Endothelial cell of umbilical vein (primary cell): ENCODE measurements at regions not wholly inside any gene's neighbourhood (a gene's known extent, or its start where the extent isn't known, plus 50 kb on each side); places are given as distances from the start of the nearest gene placed in this dataset.

Experiments used
- BruUV-seq: library from RNA; stranded (reverse); fragments of 400-500 nt; replicated peaks from 2 replicates; lab custom pipeline; 2021; lab: Mats Ljungman, UMichigan
- CTCF ChIA-PET: fragments of 300-600, 350-600 bp; sonication (Branson Sonifier 250); formaldehyde crosslinking; loops from one replicate; lab custom pipeline; 2021; ENCODE audit warnings: antibody characterized with exemption, inconsistent platforms; lab: Charles Lee
- POLR2A ChIA-PET: fragments of 300-600, 350-600 bp; sonication (Branson Sonifier 250); formaldehyde crosslinking; loops from one replicate; lab custom pipeline; 2021; ENCODE audit warnings: antibody characterized with exemption, inconsistent platforms; lab: Charles Lee
- DNase-seq: peaks from one replicate; pipeline ENCODE4 v3.0.0-alpha.2; 2011; ENCODE audit warnings: low read depth, low spot score
- FAIRE-seq: peaks from 2 replicates; lab custom pipeline; 2011; peaks lifted over from hg19 to GRCh38; lab: Jason Lieb, UNC
- H2AFZ ChIP-seq: 2 replicates; pipeline ENCODE4 v1.6.0; 2012; ENCODE audit warnings: low read depth, low read length, control low read depth, inconsistent platforms
- H3K27ac ChIP-seq: 2 replicates; pipeline ENCODE4 v1.5.1; 2011; ENCODE audit warnings: low read depth, mild to moderate bottlenecking, control low read depth, low read length, moderate library complexity; ENCODE audit not compliant: insufficient read depth
- H3K27me3 ChIP-seq, 2 experiments: 2 replicates each; pipeline versions ENCODE4 v1.6.0 to v1.6.1; 2011; ENCODE audit warnings: low read length in 2 of 2, mixed read lengths in 1 of 2; ENCODE audit not compliant: control insufficient read depth in 2 of 2, insufficient read depth in 2 of 2
- H3K36me3 ChIP-seq, 2 experiments: 2 replicates in 1 of 2; 3 replicates in 1 of 2; pipeline ENCODE4 v1.5.1; 2011; ENCODE audit warnings: low read length in 2 of 2, mild to moderate bottlenecking in 1 of 2, moderate library complexity in 1 of 2; ENCODE audit not compliant: control insufficient read depth in 2 of 2, insufficient read depth in 2 of 2; ENCODE audit errors: extremely low read depth in 1 of 2
- H3K4me1 ChIP-seq: 3 replicates; pipeline ENCODE4 v1.5.1; 2011; ENCODE audit warnings: mild to moderate bottlenecking, low read length; ENCODE audit not compliant: control insufficient read depth, insufficient read depth; ENCODE audit errors: extremely low read depth
- H3K4me2 ChIP-seq: 2 replicates; pipeline ENCODE4 v1.6.1; 2011; ENCODE audit warnings: low read length, control low read depth, mixed read lengths; ENCODE audit not compliant: insufficient read depth
- H3K4me3 ChIP-seq, 3 experiments: fragments of 200-600 bp in 1 of 3; sonication (generic), shearing (Covaris generic) in 1 of 3; replicated peaks in 1 of 3; 2 replicates each; pipeline ENCODE4 v1.5.1; 2011 to 2016; ENCODE audit warnings: control low read depth in 3 of 3, low read length in 3 of 3, mild to moderate bottlenecking in 2 of 3, inconsistent platforms in 1 of 3, low read depth in 1 of 3, moderate library complexity in 1 of 3; ENCODE audit not compliant: insufficient read depth in 1 of 3
- H3K79me2 ChIP-seq: 2 replicates; pipeline ENCODE4 v1.6.0; 2012; ENCODE audit warnings: low read length, inconsistent platforms; ENCODE audit not compliant: control insufficient read depth, insufficient read depth
- H3K9ac ChIP-seq: replicated peaks from 2 replicates; pipeline ENCODE3; 2011; ENCODE audit warnings: low read length, control low read depth; ENCODE audit not compliant: insufficient read depth; ENCODE audit errors: extremely low read depth
- H3K9me1 ChIP-seq: replicated peaks from 3 replicates; pipeline ENCODE4 v1.6.0; 2011; ENCODE audit warnings: mild to moderate bottlenecking, low read length; ENCODE audit not compliant: control insufficient read depth, insufficient read depth; ENCODE audit errors: extremely low read depth
- H3K9me3 ChIP-seq: replicated peaks from 2 replicates; pipeline ENCODE4 v1.5.1; 2012; ENCODE audit warnings: low read length, inconsistent platforms; ENCODE audit not compliant: control insufficient read depth, insufficient read depth
- H4K20me1 ChIP-seq: replicated peaks from 2 replicates; pipeline ENCODE3; 2011; ENCODE audit warnings: mild to moderate bottlenecking, low read length; ENCODE audit not compliant: control insufficient read depth, insufficient read depth; ENCODE audit errors: extremely low read depth
- CTCF ChIP-seq, 2 donors: IDR thresholded peaks; 1 replicate in 1 of 2; 2 replicates in 1 of 2; pipeline ENCODE4 v1.5.1; 2011; ENCODE audit warnings: low read length in 2 of 2, mild to moderate bottlenecking in 2 of 2, moderate library complexity in 2 of 2, control low read depth in 1 of 2, inconsistent platforms in 1 of 2, low read depth in 1 of 2; ENCODE audit not compliant: insufficient read depth in 1 of 2; ENCODE audit errors: extremely low read depth in 1 of 2
- EZH2 ChIP-seq: IDR thresholded peaks from 2 replicates; pipeline ENCODE4 v1.6.1; 2012; ENCODE audit warnings: borderline replicate concordance, low read depth, mild to moderate bottlenecking, moderate library complexity, low read length, inconsistent platforms; ENCODE audit not compliant: severe bottlenecking
- FOS ChIP-seq: IDR thresholded peaks from 2 replicates; pipeline ENCODE4 v1.6.1; 2011; ENCODE audit warnings: mild to moderate bottlenecking, low read length, moderate library complexity, borderline replicate concordance; ENCODE audit not compliant: insufficient read depth
- GATA2 ChIP-seq: IDR thresholded peaks from 2 replicates; pipeline ENCODE4 v1.7.0; 2011; ENCODE audit warnings: low read depth, mild to moderate bottlenecking, moderate library complexity, mixed read lengths, low read length; ENCODE audit not compliant: insufficient read length, insufficient read depth
- JUN ChIP-seq: IDR thresholded peaks from 2 replicates; pipeline ENCODE4 v1.6.1; 2011; ENCODE audit warnings: borderline replicate concordance, low read depth; ENCODE audit not compliant: insufficient read length, insufficient read depth
- MAX ChIP-seq: IDR thresholded peaks from 2 replicates; pipeline ENCODE4 v1.6.1; 2011; ENCODE audit not compliant: insufficient read depth, insufficient read length
- MYC ChIP-seq: IDR thresholded peaks from one replicate; pipeline ENCODE4 v1.6.1; 2011; ENCODE audit warnings: mild to moderate bottlenecking, low read depth, low read length
- POLR2A ChIP-seq: IDR thresholded peaks from 2 replicates; pipeline ENCODE4 v1.6.1; 2012; ENCODE audit warnings: low read depth, mild to moderate bottlenecking, control low read depth, low read length
- POLR2AphosphoS5 ChIP-seq: IDR thresholded peaks from 2 replicates; pipeline ENCODE4 v1.6.1; 2012; ENCODE audit warnings: low read depth, mild to moderate bottlenecking, control low read depth, low read length, moderate library complexity; ENCODE audit not compliant: insufficient read depth
- dilution Hi-C: fragments of 300-500 bp; cut with MboI; formaldehyde crosslinking; loops from one replicate; pipeline ENCODE4 v1.15.0; 2019; ENCODE audit warnings: low sequenced_read_pairs; ENCODE audit not compliant: extremely low pct_ligation_motif_present
- intact Hi-C: fragments of 100-400 bp; cut with micrococcal nuclease; formaldehyde crosslinking; loops from one replicate; pipeline ENCODE4 v1.10.0; 2022

GRCh38 chr9:2970864-2971263, 127.0 kb upstream of the PUM3 start:
- DNase-seq (no peak), FAIRE-seq (no peak)
- no peak overlapping the region for H3K9ac ChIP-seq
- no peaks in the 10 kb centered on the region for H4K20me1 ChIP-seq
- no peak overlapping the region for H2AFZ ChIP-seq
- H3K79me2 ChIP-seq: no peaks in the 10 kb centered on the region
- H3K4me1 ChIP-seq: no peaks in the 10 kb centered on the region
- no peak overlapping the region for H3K4me2 ChIP-seq
- H3K9me3 ChIP-seq: no peaks in the 10 kb centered on the region
- no peak overlapping the region for H3K4me3 ChIP-seq
- H3K9me1 ChIP-seq: no peaks in the 10 kb centered on the region
- H3K27ac ChIP-seq: no peak overlapping the region
- CTCF ChIA-PET: no interaction called here
- intact Hi-C loops: no loop called here
- TF ChIP-seq POLR2AphosphoS5: no peak
- TF ChIP-seq FOS: no peak
- TF ChIP-seq POLR2A: no peak
- no peak for TF ChIP-seq JUN
- TF ChIP-seq EZH2: no peak
- no peak for TF ChIP-seq MYC
- TF ChIP-seq GATA2: no peak
- no peak for TF ChIP-seq MAX
- TF ChIP-seq CTCF (IDR thresholded peaks at IDR 0.05; ENCODE audit: extremely low read depth in 1 of 2, insufficient read depth in 1 of 2, low read depth in 1 of 2, low read length in 2 of 2): no peak
- no TSS peak for BruUV-seq
- no peaks in the 10 kb centered on the region for H3K27me3 ChIP-seq
- dilution Hi-C loops: no loop called here
- H3K36me3 ChIP-seq: no peaks in the 10 kb centered on the region
- POLR2A ChIA-PET: no interaction called here
